GM18498 (cell line): ENCODE measurements at regions not wholly inside any gene's neighbourhood (a gene's known extent, or its start where the extent isn't known, plus 50 kb on each side); places are given as distances from the start of the nearest gene placed in this dataset.
"Not testable (repeated sequence)": the region's sequence is repeated elsewhere in the genome, so short reads cannot be mapped to it uniquely, and the experiment has no call there.

Source experiments
- ATAC-seq: cut with Tn5 transposase; IDR thresholded peaks from one replicate; pipeline ENCODE4 v1.9.1; 2021; ENCODE audit warnings: mild to moderate bottlenecking, moderate library complexity; ENCODE audit not compliant: unreplicated experiment

GRCh38 chr2:84158605-84159004 is 300.5 kb downstream of the SUCLG1 start:
- ATAC-seq = no peak

DNA sequence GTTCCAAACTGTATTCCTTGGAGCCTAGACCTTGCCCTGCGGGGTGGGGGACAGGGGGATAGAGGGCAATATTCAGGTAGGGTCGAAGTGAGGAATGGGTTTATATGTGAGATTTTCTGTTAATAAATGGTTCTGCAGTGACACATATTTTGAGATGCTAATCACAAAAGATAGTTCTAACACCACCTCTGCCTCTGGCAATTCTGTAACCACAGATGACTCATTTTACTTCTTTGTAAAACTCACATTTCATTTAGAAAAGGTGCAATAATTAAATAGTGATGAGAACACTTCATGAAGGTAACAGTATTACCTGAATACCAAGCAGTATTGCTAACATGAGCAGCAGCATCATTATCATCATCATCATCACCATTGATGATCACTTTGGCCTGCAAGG is 306.6 kb downstream of the SUCLG1 start:
- no peak for ATAC-seq

DNA sequence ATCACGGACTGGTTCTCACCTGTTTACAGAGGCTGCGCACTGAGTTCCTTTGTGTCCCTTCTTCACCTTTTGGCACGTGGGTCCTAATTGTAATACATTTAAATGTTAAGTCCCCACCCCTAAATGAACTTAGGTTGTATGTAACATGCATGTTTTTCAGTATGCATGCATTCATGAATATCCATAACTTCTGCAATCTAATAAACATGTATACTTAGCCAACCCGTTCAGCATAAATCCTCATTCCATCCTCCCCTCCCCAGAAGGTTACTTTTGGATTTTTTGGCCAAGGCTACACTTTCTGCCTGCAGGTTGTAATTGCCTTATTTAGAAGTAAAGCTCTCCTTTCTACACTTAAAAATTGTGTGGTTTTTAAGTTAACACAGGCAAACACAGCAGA is 314.7 kb downstream of the SUCLG1 start:
- ATAC-seq = no peak

- ATAC-seq = no peak
Observed at GRCh38 chr2:84137034-84137433, 322.0 kb downstream of the SUCLG1 start.

DNA sequence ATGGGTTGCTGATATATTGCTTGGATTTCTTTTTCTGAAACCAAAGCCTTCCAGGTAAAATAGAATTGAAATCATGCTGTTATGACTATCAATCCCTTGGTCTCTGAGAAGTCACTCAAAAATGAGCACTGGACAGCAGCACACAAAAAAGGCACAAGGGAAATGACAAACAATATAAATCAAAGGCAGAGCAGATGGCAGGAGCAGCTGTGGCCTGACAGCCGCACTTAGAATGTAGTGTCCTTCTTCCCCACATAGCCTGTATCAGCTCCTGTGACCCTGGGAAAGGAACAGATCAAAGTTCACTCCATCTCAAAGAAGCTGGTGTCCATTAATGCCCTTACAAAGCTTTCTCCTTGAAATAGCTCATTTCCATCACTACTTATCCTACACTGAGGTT is 326.7 kb downstream of the SUCLG1 start:
- ATAC-seq = no peak

DNA sequence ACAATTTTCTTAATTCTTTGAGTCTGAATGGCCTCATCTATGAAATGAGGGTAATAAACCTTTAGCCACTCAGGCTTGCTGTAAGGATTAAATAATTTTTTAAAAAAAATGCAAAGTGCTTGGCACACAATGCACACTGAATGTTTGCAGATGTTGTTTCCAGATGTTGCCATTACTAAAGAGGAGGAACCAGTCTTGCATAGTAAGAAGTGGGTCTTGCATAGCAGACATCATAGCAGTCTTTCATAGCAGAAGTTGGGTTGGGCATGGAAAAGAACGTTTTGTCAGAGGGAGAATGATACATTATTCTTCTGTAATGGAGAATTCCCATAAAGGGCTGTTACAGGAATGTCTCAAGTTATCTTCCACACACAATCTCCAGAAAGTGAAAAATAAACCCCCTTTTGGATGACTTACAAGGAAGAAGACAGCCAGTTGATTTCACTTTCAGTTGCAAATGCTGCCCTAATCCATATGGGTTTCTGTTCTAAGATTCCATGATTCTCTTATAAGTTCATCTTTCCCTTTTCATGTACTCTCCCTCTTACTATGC is 327.7 kb downstream of the SUCLG1 start:
- no peak for ATAC-seq

- ATAC-seq = no peak
Observed at GRCh38 chr2:84129018-84129417, 330.1 kb downstream of the SUCLG1 start.

GRCh38 chr2:84127812-84128211 is 331.3 kb downstream of the SUCLG1 start:
- not testable (repeated sequence) for ATAC-seq

- no peak for ATAC-seq
Observed at GRCh38 chr2:84126530-84126929, 332.6 kb downstream of the SUCLG1 start.

GRCh38 chr2:84126084-84126483 is 333.0 kb downstream of the SUCLG1 start:
- no peak for ATAC-seq

GRCh38 chr2:84116143-84116542 is 342.9 kb downstream of the SUCLG1 start:
- ATAC-seq = no peak

- peak; percentile 80 for ATAC-seq
Observed at GRCh38 chr2:84115173-84115857, 343.8 kb downstream of the SUCLG1 start.

DNA sequence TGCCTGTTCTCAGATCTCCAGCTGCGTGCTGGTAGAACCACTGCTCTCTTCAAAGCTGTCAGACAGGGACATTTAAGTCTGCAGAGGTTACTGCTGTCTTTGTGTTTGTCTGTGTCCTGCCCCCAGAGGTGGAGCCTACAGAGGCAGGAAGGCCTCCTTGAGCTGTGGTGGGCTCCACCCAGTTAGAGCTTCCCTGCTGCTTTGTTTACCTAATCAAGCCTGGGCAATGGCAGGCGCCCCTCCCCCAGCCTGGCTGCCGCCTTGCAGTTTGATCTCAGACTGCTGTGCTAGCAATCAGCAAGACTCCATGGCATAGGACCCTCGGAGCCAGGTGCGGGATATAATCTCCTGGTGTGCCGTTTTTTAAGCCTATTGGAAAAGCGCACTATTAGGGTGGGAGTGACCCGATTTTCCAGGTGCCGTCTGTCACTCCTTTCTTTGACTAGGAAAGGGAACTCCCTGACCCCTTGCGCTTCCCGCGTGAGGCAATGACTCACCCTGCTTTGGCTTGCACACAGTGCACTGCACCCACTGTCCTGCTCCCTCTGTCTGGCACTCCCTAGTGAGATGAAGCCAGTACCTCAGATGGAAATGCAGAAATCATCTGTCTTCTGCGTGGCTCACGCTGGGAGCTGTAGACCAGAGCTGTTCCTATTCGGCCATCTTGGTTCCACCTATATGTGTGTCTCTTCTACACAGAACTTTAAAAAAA is 355.1 kb downstream of the SUCLG1 start:
- ATAC-seq = not testable (repeated sequence)

DNA sequence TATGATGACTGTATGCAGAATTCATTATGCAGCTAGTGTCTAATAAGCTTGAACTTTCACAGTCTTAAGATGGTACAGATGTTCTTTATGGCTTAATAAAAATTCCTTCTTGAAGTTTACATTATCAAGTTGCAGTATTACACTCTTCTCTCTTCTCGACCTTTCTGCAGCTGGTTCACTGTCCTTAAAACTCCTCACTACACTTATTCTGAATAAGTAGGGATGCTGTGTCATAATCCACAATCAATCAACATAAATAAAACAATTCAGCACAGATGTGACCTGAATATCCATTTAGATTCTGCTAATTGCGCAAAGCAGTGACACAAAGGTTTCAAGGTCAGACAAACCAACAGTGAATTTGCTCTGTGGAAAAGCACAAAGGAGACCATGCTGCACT is 356.8 kb downstream of the SUCLG1 start:
- ATAC-seq = no peak

- no peak for ATAC-seq
Observed at GRCh38 chr2:84088656-84089055, 370.4 kb downstream of the SUCLG1 start.

GRCh38 chr2:84085562-84085961 is 373.5 kb downstream of the SUCLG1 start:
- no peak for ATAC-seq

GRCh38 chr2:84084856-84085255 is 374.2 kb downstream of the SUCLG1 start:
- no peak for ATAC-seq

DNA sequence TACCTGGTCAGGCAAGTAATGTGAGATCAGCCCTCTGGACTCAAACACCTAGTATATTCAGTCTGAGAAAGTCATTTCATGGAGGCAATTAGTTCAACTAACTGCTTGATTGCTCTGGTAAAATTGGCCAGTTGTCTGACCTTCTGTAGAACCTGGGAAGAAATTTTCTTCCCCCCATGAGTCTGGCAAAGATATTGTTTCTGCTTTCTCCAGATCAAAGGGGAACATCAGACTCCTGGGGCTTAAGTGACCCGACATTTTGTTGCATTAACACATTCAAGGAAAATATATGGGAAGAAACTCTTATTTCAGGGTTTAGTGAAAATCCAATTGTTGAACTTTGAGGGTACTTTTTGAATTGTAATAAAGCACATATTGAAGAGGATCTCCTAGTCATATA is 375.1 kb downstream of the SUCLG1 start:
- ATAC-seq = no peak

DNA sequence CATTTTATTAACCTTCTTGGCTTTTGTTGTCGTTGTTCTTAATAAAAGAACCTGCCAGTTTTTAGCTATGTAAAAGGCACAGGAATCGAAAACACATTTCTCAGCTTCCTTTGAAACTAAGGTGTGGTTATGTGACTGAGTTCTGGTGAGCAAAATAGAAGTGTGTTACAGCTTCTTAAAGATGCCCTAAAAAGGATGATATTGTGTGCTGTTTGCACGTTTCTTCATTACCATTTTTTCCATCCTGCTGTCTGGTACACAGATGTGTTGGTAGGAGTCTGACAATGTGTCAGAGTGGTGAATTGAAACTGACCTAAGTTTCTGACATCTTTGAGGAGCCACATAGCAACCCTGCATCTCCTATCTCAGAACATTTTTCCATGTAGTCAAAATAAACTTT is 380.6 kb downstream of the SUCLG1 start:
- ATAC-seq = no peak

DNA sequence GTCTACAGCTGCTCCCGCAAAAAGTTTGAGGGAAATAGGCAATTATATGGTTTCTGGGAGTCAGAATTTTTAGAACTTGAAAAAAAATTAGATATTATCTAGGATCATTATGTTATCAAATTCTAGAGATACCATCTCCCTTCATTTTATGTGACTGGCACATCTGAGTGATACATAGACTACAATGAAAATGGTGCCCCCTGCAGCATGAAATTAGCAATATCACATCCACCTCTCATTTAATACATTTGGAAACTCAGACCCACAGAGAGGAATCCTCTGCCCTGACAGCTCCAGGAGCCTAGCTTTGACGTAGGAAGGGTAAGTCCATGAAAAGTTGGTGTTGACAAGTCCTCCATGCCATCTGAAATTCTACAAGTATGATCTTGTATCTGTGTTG is 381.6 kb downstream of the SUCLG1 start:
- ATAC-seq = no peak

DNA sequence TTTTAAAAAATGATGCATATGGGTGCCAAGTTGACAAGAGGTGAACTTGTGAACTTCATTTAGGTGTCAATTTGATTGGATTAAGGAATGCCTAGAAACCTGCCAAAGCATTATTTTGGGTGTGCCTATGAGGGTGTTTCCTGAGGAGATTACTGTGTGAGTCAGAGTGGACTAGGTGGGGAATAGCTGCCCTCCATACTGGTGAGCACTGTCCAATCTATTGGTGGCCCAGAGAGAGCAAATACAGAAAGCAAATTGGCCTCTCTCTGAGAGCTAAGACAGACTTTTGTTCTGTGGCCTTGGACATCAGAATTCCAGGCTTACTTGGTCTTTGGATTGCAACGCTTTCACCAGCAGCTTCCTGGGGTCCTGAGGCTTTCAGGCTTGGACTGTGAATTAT is 388.0 kb downstream of the SUCLG1 start:
- ATAC-seq = no peak

- no peak for ATAC-seq
Observed at GRCh38 chr2:84065857-84066256, 393.2 kb downstream of the SUCLG1 start.
